Neural progenitor cell (in vitro differentiated cells): ENCODE measurements at regions not wholly inside any gene's neighbourhood (a gene's known extent, or its start where the extent isn't known, plus 50 kb on each side); places are given as distances from the start of the nearest gene placed in this dataset.

Experiments
- DNase-seq: peaks from one replicate; pipeline ENCODE4 v3.0.0-alpha.2; 2016; ENCODE audit warnings: low spot score
- H2AFZ ChIP-seq: fragments of 200-600 bp; sonication (generic); replicated peaks from 2 replicates; pipeline ENCODE4 v1.6.1; 2016; ENCODE audit warnings: antibody characterized with exemption
- H3F3A ChIP-seq: fragments of 200-600 bp; sonication (generic); 2 replicates; pipeline ENCODE4 v1.6.1; 2016; ENCODE audit warnings: antibody characterized with exemption, low read depth
- H3K27ac ChIP-seq: fragments of 200-600 bp; sonication (generic); 2 replicates; pipeline ENCODE4 v1.5.1; 2016; ENCODE audit warnings: mild to moderate bottlenecking
- H3K27me3 ChIP-seq: fragments of 200-600 bp; sonication (generic); 2 replicates; pipeline ENCODE4 v1.6.1; 2016; ENCODE audit warnings: mild to moderate bottlenecking, moderate library complexity
- H3K36me3 ChIP-seq: fragments of 200-600 bp; sonication (generic); 2 replicates; pipeline ENCODE4 v1.5.1; 2016
- H3K4me1 ChIP-seq: fragments of 200-600 bp; sonication (generic); 2 replicates; pipeline ENCODE4 v1.6.1; 2016; ENCODE audit warnings: mixed run types
- H3K4me2 ChIP-seq: fragments of 200-600 bp; sonication (generic); 2 replicates; pipeline ENCODE4 v1.6.1; 2016
- H3K4me3 ChIP-seq: fragments of 200-600 bp; sonication (generic); 2 replicates; pipeline ENCODE4 v1.5.1; 2016
- H3K79me2 ChIP-seq: fragments of 200-600 bp; sonication (generic); 2 replicates; pipeline ENCODE4 v1.6.1; 2016; ENCODE audit warnings: low read depth
- H3K9ac ChIP-seq: fragments of 200-600 bp; sonication (generic); 2 replicates; pipeline ENCODE4 v1.6.1; 2016
- H3K9me3 ChIP-seq: fragments of 200-600 bp; sonication (generic); 2 replicates; pipeline ENCODE4 v1.5.1; 2016; ENCODE audit warnings: low read depth
- H4K20me1 ChIP-seq: fragments of 200-600 bp; sonication (generic); 2 replicates; pipeline ENCODE4 v1.6.1; 2016; ENCODE audit warnings: low read depth
- H3K27ac Mint-ChIP-seq: 3 replicates; pipeline ENCODE4 v1.8.0; 2021; ENCODE audit warnings: mixed read lengths
- H3K27me3 Mint-ChIP-seq: 2 replicates; pipeline ENCODE4 v1.8.0; 2022; ENCODE audit warnings: low read depth, mild to moderate bottlenecking, inconsistent platforms, moderate library complexity, mixed read lengths; ENCODE audit not compliant: insufficient read depth
- H3K36me3 Mint-ChIP-seq: 3 replicates; pipeline ENCODE4 v1.8.0; 2021; ENCODE audit warnings: mixed read lengths
- H3K4me1 Mint-ChIP-seq: 3 replicates; pipeline ENCODE4 v1.8.0; 2021; ENCODE audit warnings: mixed read lengths
- H3K4me3 Mint-ChIP-seq: 3 replicates; pipeline ENCODE4 v1.8.0; 2021; ENCODE audit warnings: mild to moderate bottlenecking, moderate library complexity, mixed read lengths
- H3K9me3 Mint-ChIP-seq: 3 replicates; pipeline ENCODE4 v1.8.0; 2020; ENCODE audit warnings: mixed read lengths
- EZH2 ChIP-seq: fragments of 200-600 bp; sonication (generic); IDR thresholded peaks from 2 replicates; pipeline ENCODE4 v1.6.1; 2017; ENCODE audit warnings: antibody characterized with exemption, mild to moderate bottlenecking, moderate library complexity
- EZH2phosphoT487 ChIP-seq: fragments of 200-600 bp; sonication (generic); IDR thresholded peaks from 2 replicates; pipeline ENCODE4 v1.6.1; 2017; ENCODE audit warnings: antibody characterized with exemption
- TF ChIP-seq, protein P1 (sequence below): fragments of 200-600 bp; sonication (generic); IDR thresholded peaks from 2 replicates; pipeline ENCODE4 v1.5.1; 2017; ENCODE audit warnings: antibody characterized with exemption, mild to moderate bottlenecking

DNA sequence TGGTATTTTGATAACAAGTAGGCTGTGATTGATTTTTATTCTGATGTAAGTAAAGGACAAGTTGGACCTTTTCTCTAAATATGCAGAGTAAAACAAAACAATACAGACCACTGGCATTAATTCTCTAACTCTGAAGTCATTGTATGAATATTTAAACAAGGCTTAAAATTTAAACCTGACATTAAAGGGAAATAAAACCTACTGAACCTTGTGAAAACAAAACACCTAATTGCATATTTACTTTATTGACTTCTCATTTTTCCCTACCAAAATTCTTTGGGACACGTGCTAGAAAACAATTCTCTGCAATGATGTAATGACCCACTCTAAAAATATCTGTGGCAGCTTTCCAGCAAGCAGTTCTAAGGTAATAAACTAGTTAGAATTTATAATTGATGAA lies 369.7 kb upstream of the TRAM1L1 start:
- no peaks in the 10 kb centered on the region for H3K9me3 ChIP-seq
- no peak overlapping the region for H2AFZ ChIP-seq
- TF ChIP-seq EZH2phosphoT487, result no peak
- TF ChIP-seq EZH2, result no peak
- TF ChIP-seq, protein P1, sequence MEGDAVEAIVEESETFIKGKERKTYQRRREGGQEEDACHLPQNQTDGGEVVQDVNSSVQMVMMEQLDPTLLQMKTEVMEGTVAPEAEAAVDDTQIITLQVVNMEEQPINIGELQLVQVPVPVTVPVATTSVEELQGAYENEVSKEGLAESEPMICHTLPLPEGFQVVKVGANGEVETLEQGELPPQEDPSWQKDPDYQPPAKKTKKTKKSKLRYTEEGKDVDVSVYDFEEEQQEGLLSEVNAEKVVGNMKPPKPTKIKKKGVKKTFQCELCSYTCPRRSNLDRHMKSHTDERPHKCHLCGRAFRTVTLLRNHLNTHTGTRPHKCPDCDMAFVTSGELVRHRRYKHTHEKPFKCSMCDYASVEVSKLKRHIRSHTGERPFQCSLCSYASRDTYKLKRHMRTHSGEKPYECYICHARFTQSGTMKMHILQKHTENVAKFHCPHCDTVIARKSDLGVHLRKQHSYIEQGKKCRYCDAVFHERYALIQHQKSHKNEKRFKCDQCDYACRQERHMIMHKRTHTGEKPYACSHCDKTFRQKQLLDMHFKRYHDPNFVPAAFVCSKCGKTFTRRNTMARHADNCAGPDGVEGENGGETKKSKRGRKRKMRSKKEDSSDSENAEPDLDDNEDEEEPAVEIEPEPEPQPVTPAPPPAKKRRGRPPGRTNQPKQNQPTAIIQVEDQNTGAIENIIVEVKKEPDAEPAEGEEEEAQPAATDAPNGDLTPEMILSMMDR, result no peak
- H3K27me3 ChIP-seq, result no peaks in the 10 kb centered on the region
- H3F3A ChIP-seq, result no peaks in the 10 kb centered on the region
- Mint-ChIP-seq H3K36me3 (no peaks in the 10 kb centered on the region), H3K27me3 (no peaks in the 10 kb centered on the region), H3K4me1 (no peaks in the 10 kb centered on the region), H3K4me3 (no peak overlapping the region), H3K27ac (no peak overlapping the region), H3K9me3 (no peaks in the 10 kb centered on the region)
- H3K9ac ChIP-seq, result no peak overlapping the region
- H4K20me1 ChIP-seq, result no peaks in the 10 kb centered on the region
- H3K4me1 ChIP-seq, result no peaks in the 10 kb centered on the region
- H3K36me3 ChIP-seq, result no peaks in the 10 kb centered on the region
- no peak overlapping the region for H3K4me3 ChIP-seq
- no peak for DNase-seq
- no peak overlapping the region for H3K27ac ChIP-seq
- H3K79me2 ChIP-seq, result no peaks in the 10 kb centered on the region
- no peak overlapping the region for H3K4me2 ChIP-seq

DNA sequence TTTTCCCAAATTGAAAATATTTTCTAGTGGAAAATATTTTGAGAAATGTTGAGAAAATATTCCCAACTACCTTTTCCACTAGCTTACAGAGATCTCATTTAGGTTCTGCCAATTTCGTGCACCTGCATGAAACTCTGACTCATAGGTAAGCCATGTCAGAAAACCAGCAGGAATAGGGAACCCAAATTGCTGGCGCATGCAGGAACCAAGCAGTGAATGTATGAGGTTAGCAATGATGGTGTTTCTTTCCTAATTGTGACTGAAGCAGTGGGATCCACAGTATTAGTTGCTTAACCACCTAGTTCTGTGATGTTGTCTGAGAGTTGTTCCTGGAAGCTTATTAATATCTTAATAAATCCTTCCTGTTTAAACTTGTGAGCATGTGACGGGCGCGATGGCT lies 381.0 kb upstream of the TRAM1L1 start:
- H3K27me3 Mint-ChIP-seq, result no peaks in the 10 kb centered on the region
- no peaks in the 10 kb centered on the region for H4K20me1 ChIP-seq
- H3F3A ChIP-seq, result no peaks in the 10 kb centered on the region
- no peak for TF ChIP-seq EZH2phosphoT487
- TF ChIP-seq, protein P1, result no peak
- no peak for TF ChIP-seq EZH2
- no peaks in the 10 kb centered on the region for H3K4me1 Mint-ChIP-seq
- no peak overlapping the region for H3K4me3 ChIP-seq
- no peak overlapping the region for H3K4me3 Mint-ChIP-seq
- no peak overlapping the region for H3K9ac ChIP-seq
- H3K27ac Mint-ChIP-seq, result no peak overlapping the region
- H2AFZ ChIP-seq, result peak overlapping the region; percentile 30
- H3K9me3 Mint-ChIP-seq, result no peaks in the 10 kb centered on the region
- H3K4me1 ChIP-seq, result no peaks in the 10 kb centered on the region
- H3K9me3 ChIP-seq, result no peaks in the 10 kb centered on the region
- H3K36me3 ChIP-seq, result no peaks in the 10 kb centered on the region
- no peak overlapping the region for H3K4me2 ChIP-seq
- H3K79me2 ChIP-seq, result no peaks in the 10 kb centered on the region
- no peaks in the 10 kb centered on the region for H3K36me3 Mint-ChIP-seq
- no peak for DNase-seq
- H3K27me3 ChIP-seq, result no peaks in the 10 kb centered on the region
- no peak overlapping the region for H3K27ac ChIP-seq

DNA sequence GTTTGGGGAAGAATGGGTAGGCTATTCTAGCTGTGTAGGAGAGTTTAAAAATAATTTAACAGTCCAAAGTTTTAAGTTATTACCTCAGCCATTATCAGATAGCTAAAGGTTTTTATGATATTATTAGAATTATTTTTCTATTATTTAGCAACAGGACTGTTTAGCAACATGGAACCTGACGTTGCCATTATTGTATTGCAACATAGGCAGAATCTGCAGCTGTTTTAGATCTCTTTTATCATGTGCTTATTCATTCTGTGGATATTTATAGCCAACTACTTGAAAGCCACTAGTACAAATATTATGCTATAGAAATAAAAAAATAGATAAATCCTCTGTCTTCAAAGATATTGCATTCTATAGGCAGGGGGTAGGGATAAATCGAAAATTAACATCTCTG lies 382.0 kb upstream of the TRAM1L1 start:
- H3K27ac ChIP-seq, result no peak overlapping the region
- Mint-ChIP-seq H3K4me1 (no peaks in the 10 kb centered on the region), H3K9me3 (no peaks in the 10 kb centered on the region), H3K27me3 (no peaks in the 10 kb centered on the region), H3K4me3 (no peak overlapping the region), H3K27ac (no peak overlapping the region), H3K36me3 (no peaks in the 10 kb centered on the region)
- H3F3A ChIP-seq, result no peaks in the 10 kb centered on the region
- H3K79me2 ChIP-seq, result no peaks in the 10 kb centered on the region
- H2AFZ ChIP-seq, result no peak overlapping the region
- no peaks in the 10 kb centered on the region for H3K27me3 ChIP-seq
- no peaks in the 10 kb centered on the region for H3K36me3 ChIP-seq
- no peak overlapping the region for H3K4me3 ChIP-seq
- no peak overlapping the region for H3K9ac ChIP-seq
- no peak for TF ChIP-seq EZH2phosphoT487
- no peak for TF ChIP-seq EZH2
- TF ChIP-seq, protein P1, result no peak
- no peaks in the 10 kb centered on the region for H3K9me3 ChIP-seq
- H3K4me1 ChIP-seq, result no peaks in the 10 kb centered on the region
- DNase-seq, result no peak
- no peaks in the 10 kb centered on the region for H4K20me1 ChIP-seq
- no peak overlapping the region for H3K4me2 ChIP-seq

DNA sequence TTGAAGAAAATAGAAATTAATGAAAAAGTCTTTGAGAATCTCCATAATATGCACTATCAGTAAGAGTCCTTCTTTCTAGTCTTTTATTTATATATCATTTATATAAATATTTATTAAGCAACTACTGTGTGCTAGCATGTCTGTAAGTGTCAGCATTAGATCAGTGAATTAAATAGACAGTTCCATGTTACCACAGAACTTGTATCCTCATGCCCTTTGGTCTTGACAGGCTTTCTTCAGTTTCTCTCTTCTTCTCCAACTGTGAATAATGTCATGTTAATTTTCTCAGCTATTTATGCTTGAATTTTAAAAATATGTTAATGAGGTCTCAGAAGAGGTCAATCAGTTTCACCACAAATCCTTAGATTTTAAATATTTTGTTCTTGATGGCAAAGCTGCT lies 389.6 kb upstream of the TRAM1L1 start:
- Mint-ChIP-seq H3K9me3 (no peaks in the 10 kb centered on the region), H3K4me1 (no peaks in the 10 kb centered on the region), H3K27ac (no peak overlapping the region), H3K27me3 (no peaks in the 10 kb centered on the region), H3K36me3 (no peaks in the 10 kb centered on the region), H3K4me3 (no peak overlapping the region)
- H4K20me1 ChIP-seq, result no peaks in the 10 kb centered on the region
- no peaks in the 10 kb centered on the region for H3K27me3 ChIP-seq
- H3F3A ChIP-seq, result no peaks in the 10 kb centered on the region
- no peaks in the 10 kb centered on the region for H3K79me2 ChIP-seq
- TF ChIP-seq EZH2phosphoT487, result no peak
- TF ChIP-seq, protein P1, result no peak
- TF ChIP-seq EZH2, result no peak
- no peak overlapping the region for H3K4me2 ChIP-seq
- H3K36me3 ChIP-seq, result no peaks in the 10 kb centered on the region
- H3K9ac ChIP-seq, result no peak overlapping the region
- no peak overlapping the region for H3K4me3 ChIP-seq
- H3K9me3 ChIP-seq, result no peaks in the 10 kb centered on the region
- no peaks in the 10 kb centered on the region for H3K4me1 ChIP-seq
- no peak for DNase-seq
- no peak overlapping the region for H3K27ac ChIP-seq
- no peak overlapping the region for H2AFZ ChIP-seq
